WTC11 (cell line): ENCODE measurements at regions not wholly inside any gene's neighbourhood (a gene's known extent, or its start where the extent isn't known, plus 50 kb on each side); places are given as distances from the start of the nearest gene placed in this dataset.

Experiments
- ATF1 ChIP-seq: sonication (generic); formaldehyde crosslinking; IDR thresholded peaks from 2 replicates; pipeline ENCODE4 v1.8.1; 2023; ENCODE audit warnings: mild to moderate bottlenecking, moderate library complexity, missing genetic modification reagents
- ELF4 ChIP-seq: sonication (generic); formaldehyde crosslinking; IDR thresholded peaks from 2 replicates; pipeline ENCODE4 v1.8.1; 2022; ENCODE audit warnings: low read depth, mild to moderate bottlenecking, moderate library complexity, missing genetic modification reagents
- ETV6 ChIP-seq: sonication (generic); formaldehyde crosslinking; IDR thresholded peaks from 2 replicates; pipeline ENCODE4 v1.8.1; 2022; ENCODE audit warnings: mild to moderate bottlenecking, missing genetic modification reagents
- ZNF138 ChIP-seq: sonication (generic); formaldehyde crosslinking; conservative IDR thresholded peaks from 2 replicates; pipeline ENCODE4 v1.8.1; 2022; ENCODE audit warnings: mild to moderate bottlenecking, moderate library complexity, missing genetic modification reagents
- ZNF219 ChIP-seq: sonication (generic); formaldehyde crosslinking; IDR thresholded peaks from 2 replicates; pipeline ENCODE4 v1.8.0; 2023; ENCODE audit warnings: missing genetic modification reagents, mild to moderate bottlenecking, borderline replicate concordance
- ZNF416 ChIP-seq: fragments of 250-450 bp; sonication (Bioruptor Pico); IDR thresholded peaks from 2 replicates; pipeline ENCODE4 v1.9.0; 2021; ENCODE audit warnings: mild to moderate bottlenecking, inconsistent platforms
- TF ChIP-seq, protein P1 (sequence below): sonication (generic); formaldehyde crosslinking; IDR thresholded peaks from 2 replicates; pipeline ENCODE4 v1.8.1; 2022; ENCODE audit warnings: low read depth, missing genetic modification reagents, borderline replicate concordance
- TF ChIP-seq, protein P2 (sequence below): fragments of 200-600 bp; IDR thresholded peaks from 2 replicates; pipeline ENCODE4 v1.8.0; 2022; ENCODE audit warnings: antibody characterized with exemption
- TF ChIP-seq, protein P3 (sequence below): sonication (generic); formaldehyde crosslinking; IDR thresholded peaks from 2 replicates; pipeline ENCODE4 v1.8.0; 2022; ENCODE audit warnings: mild to moderate bottlenecking, missing genetic modification reagents
- TF ChIP-seq, protein P4 (sequence below): sonication (generic); formaldehyde crosslinking; IDR thresholded peaks from 2 replicates; pipeline ENCODE4 v1.8.1; 2022; ENCODE audit warnings: missing genetic modification reagents, borderline replicate concordance

DNA sequence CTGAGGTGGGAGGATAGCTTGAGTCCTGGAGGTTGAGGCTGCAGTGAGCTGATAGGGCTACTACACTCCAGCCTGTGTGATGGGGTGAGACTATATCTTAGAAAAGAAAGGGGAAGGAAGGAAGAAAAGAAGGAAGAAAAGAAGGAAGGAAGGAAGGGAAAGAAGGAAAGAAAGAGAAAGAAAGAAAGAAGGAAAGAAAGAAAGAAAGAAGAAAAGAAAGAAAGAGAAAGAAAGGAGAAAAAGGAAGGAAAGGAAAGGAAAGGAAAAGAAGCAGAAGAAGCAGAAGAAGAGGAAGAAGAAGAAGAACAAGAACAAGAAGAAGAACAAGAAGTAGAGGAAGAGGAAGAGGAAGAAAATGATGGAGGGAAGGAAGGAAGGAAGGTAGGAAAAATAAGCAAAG is 1130.2 kb upstream of the MAP3K7 start:
- TF ChIP-seq ETV6 (CRISPR knock-in tag) (no peak), ZNF219 (CRISPR knock-in tag) (no peak), ZNF138 (CRISPR knock-in tag) (no peak), ATF1 (no peak), ZNF416 (CRISPR knock-in tag) (no peak), ELF4 (CRISPR knock-in tag) (no peak)
- TF ChIP-seq, protein P1, sequence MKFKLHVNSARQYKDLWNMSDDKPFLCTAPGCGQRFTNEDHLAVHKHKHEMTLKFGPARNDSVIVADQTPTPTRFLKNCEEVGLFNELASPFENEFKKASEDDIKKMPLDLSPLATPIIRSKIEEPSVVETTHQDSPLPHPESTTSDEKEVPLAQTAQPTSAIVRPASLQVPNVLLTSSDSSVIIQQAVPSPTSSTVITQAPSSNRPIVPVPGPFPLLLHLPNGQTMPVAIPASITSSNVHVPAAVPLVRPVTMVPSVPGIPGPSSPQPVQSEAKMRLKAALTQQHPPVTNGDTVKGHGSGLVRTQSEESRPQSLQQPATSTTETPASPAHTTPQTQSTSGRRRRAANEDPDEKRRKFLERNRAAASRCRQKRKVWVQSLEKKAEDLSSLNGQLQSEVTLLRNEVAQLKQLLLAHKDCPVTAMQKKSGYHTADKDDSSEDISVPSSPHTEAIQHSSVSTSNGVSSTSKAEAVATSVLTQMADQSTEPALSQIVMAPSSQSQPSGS (CRISPR knock-in tag), result no peak
- TF ChIP-seq, protein P2, sequence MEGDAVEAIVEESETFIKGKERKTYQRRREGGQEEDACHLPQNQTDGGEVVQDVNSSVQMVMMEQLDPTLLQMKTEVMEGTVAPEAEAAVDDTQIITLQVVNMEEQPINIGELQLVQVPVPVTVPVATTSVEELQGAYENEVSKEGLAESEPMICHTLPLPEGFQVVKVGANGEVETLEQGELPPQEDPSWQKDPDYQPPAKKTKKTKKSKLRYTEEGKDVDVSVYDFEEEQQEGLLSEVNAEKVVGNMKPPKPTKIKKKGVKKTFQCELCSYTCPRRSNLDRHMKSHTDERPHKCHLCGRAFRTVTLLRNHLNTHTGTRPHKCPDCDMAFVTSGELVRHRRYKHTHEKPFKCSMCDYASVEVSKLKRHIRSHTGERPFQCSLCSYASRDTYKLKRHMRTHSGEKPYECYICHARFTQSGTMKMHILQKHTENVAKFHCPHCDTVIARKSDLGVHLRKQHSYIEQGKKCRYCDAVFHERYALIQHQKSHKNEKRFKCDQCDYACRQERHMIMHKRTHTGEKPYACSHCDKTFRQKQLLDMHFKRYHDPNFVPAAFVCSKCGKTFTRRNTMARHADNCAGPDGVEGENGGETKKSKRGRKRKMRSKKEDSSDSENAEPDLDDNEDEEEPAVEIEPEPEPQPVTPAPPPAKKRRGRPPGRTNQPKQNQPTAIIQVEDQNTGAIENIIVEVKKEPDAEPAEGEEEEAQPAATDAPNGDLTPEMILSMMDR, result no peak
- TF ChIP-seq, protein P3, sequence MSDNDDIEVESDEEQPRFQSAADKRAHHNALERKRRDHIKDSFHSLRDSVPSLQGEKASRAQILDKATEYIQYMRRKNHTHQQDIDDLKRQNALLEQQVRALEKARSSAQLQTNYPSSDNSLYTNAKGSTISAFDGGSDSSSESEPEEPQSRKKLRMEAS (CRISPR knock-in tag), result no peak
- TF ChIP-seq, protein P4, sequence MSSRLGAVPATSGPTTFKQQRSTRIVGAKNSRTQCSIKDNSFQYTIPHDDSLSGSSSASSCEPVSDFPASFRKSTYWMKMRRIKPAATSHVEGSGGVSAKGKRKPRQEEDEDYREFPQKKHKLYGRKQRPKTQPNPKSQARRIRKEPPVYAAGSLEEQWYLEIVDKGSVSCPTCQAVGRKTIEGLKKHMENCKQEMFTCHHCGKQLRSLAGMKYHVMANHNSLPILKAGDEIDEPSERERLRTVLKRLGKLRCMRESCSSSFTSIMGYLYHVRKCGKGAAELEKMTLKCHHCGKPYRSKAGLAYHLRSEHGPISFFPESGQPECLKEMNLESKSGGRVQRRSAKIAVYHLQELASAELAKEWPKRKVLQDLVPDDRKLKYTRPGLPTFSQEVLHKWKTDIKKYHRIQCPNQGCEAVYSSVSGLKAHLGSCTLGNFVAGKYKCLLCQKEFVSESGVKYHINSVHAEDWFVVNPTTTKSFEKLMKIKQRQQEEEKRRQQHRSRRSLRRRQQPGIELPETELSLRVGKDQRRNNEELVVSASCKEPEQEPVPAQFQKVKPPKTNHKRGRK (CRISPR knock-in tag), result no peak
